Panc1 (cell line): ENCODE measurements at regions not wholly inside any gene's neighbourhood (a gene's known extent, or its start where the extent isn't known, plus 50 kb on each side); places are given as distances from the start of the nearest gene placed in this dataset.

Experiments
- ATAC-seq: fragments of 200-7000 bp; cut with Tn5 transposase; 2 replicates; pipeline ENCODE4 v1.9.1; 2020; ENCODE audit warnings: mild to moderate bottlenecking, moderate library complexity
- BruUV-seq: library from RNA; stranded (reverse); fragments of 400-500 nt; replicated peaks from 2 replicates; lab custom pipeline; 2021; lab: Mats Ljungman, UMichigan
- CTCF ChIA-PET: fragments of 300-600 bp; sonication (Branson Sonifier 250); formaldehyde crosslinking; loops from one replicate; lab custom pipeline; 2022; ENCODE audit warnings: antibody characterized with exemption; lab: Charles Lee
- POLR2A ChIA-PET: fragments of 300-600 bp; sonication (Branson Sonifier 250); formaldehyde crosslinking; loops from one replicate; lab custom pipeline; 2022; ENCODE audit warnings: antibody characterized with exemption; lab: Charles Lee
- DNase-seq: peaks from one replicate; pipeline ENCODE4 v3.0.0-alpha.2; 2010; ENCODE audit warnings: low read depth, low spot score
- H3K27ac ChIP-seq: 2 replicates; pipeline ENCODE4 v1.5.1; 2011; ENCODE audit warnings: mild to moderate bottlenecking, low read length, inconsistent platforms
- H3K27me3 ChIP-seq: fragments of 200-500 bp; sonication (Bioruptor generic); 2 replicates; pipeline ENCODE4 v1.6.0; 2014; ENCODE audit warnings: low read length, inconsistent platforms; ENCODE audit not compliant: control insufficient read depth, insufficient read depth
- H3K36me3 ChIP-seq: fragments of 200-500 bp; sonication (Bioruptor generic); 2 replicates; pipeline ENCODE4 v1.5.1; 2014; ENCODE audit warnings: inconsistent platforms, mild to moderate bottlenecking, low read length, moderate library complexity; ENCODE audit not compliant: control insufficient read depth, insufficient read depth
- H3K4me1 ChIP-seq: 2 replicates; pipeline ENCODE4 v1.5.1; 2011; ENCODE audit warnings: inconsistent platforms, mild to moderate bottlenecking, low read length, moderate library complexity; ENCODE audit not compliant: control insufficient read depth, insufficient read depth
- H3K4me3 ChIP-seq, 2 experiments: 2 replicates each; pipeline ENCODE4 v1.5.1; 2011 to 2012; ENCODE audit warnings: low read depth in 2 of 2, low read length in 2 of 2, mild to moderate bottlenecking in 2 of 2, inconsistent platforms in 1 of 2, moderate library complexity in 1 of 2
- H3K9me3 ChIP-seq: fragments of 200-500 bp; sonication (Bioruptor generic); 2 replicates; pipeline ENCODE4 v1.5.1; 2014; ENCODE audit warnings: low read depth, mild to moderate bottlenecking, inconsistent platforms, low read length, moderate library complexity; ENCODE audit not compliant: control insufficient read depth, insufficient read depth
- CTCF ChIP-seq: fragments of 450-650 bp; IDR thresholded peaks from 2 replicates; pipeline ENCODE4 v1.5.1; 2017; ENCODE audit warnings: mild to moderate bottlenecking
- POLR2AphosphoS5 ChIP-seq: IDR thresholded peaks from 2 replicates; pipeline ENCODE4 v1.6.1; 2012; ENCODE audit warnings: mild to moderate bottlenecking, low read depth, low read length, moderate library complexity
- REST ChIP-seq, 2 experiments: IDR thresholded peaks; 2 replicates each; pipeline ENCODE4 v1.6.1; 2011 to 2012; ENCODE audit warnings: low read depth in 2 of 2, control low read depth in 1 of 2, low read length in 1 of 2, mild to moderate bottlenecking in 1 of 2, moderate library complexity in 1 of 2; ENCODE audit not compliant: insufficient read depth in 1 of 2
- SIN3A ChIP-seq: IDR thresholded peaks from 2 replicates; pipeline ENCODE4 v1.6.1; 2012; ENCODE audit warnings: low read depth, mild to moderate bottlenecking, low read length, moderate library complexity, borderline replicate concordance; ENCODE audit not compliant: insufficient read depth
- TCF7L2 ChIP-seq: IDR thresholded peaks from 2 replicates; pipeline ENCODE4 v1.6.1; 2011; ENCODE audit warnings: mild to moderate bottlenecking, low read depth, low read length, inconsistent platforms
- in situ Hi-C: cut with HindIII; loops from 2 replicates; pipeline ENCODE4 v1.10.0; 2016; ENCODE audit warnings: low sequenced_read_pairs, low pct_unique_long_range_greater_than_20kb
- intact Hi-C: fragments of 100-400 bp; cut with micrococcal nuclease; formaldehyde crosslinking; loops from one replicate; pipeline ENCODE4 v1.10.0; 2022; ENCODE audit not compliant: unreplicated experiment

- Histone ChIP-seq H3K36me3 (no peaks in the 10 kb centered on the region), H3K27ac (no peak overlapping the region), H3K4me3 (no peak overlapping the region), H3K4me1 (peaks cover 7% of the 10 kb centered on the region; the same call in 1 of the 2 replicates), H3K9me3 (no peaks in the 10 kb centered on the region), H3K27me3 (no peaks in the 10 kb centered on the region)
- BruUV-seq: no TSS peak
- TF ChIP-seq TCF7L2 (no peak), REST (IDR thresholded peaks at IDR 0.05; ENCODE audit: insufficient read depth in 1 of 2, low read depth in 2 of 2, low read length in 1 of 2) (no peak), SIN3A (no peak), POLR2AphosphoS5 (no peak), CTCF (no peak)
- POLR2A ChIA-PET: no interaction called here
- CTCF ChIA-PET: no interaction called here
- ATAC-seq (peak; percentile 2; the same call in 1 of the 2 replicates), DNase-seq (no peak)
- in situ Hi-C loops (no loop called here), intact Hi-C loops (no loop called here)
Measured at GRCh38 chr17:72361892-72362291, 241.1 kb downstream of the SOX9 start.

- in situ Hi-C loops (no loop called here), intact Hi-C loops (no loop called here)
- Histone ChIP-seq H3K4me3 (no peak overlapping the region), H3K27me3 (no peaks in the 10 kb centered on the region), H3K27ac (no peak overlapping the region), H3K4me1 (peaks cover 7% of the 10 kb centered on the region; the same call in 1 of the 2 replicates), H3K9me3 (no peaks in the 10 kb centered on the region), H3K36me3 (no peaks in the 10 kb centered on the region)
- POLR2A ChIA-PET: interaction anchor here (0.9 kb wide), 1 partner anchor 242 kb away, joined by 5 read pairs; the partner anchor contains the start of gene SOX9
- CTCF ChIA-PET: no interaction called here
- TF ChIP-seq REST (IDR thresholded peaks at IDR 0.05; ENCODE audit: insufficient read depth in 1 of 2, low read depth in 2 of 2, low read length in 1 of 2) (no peak), POLR2AphosphoS5 (0 out of 2 replicates have a peak, but pooled peaks have one; percentile 29)
- no TSS peak for BruUV-seq
- DNase-seq: peak; percentile 94
- peak; percentile 82 for ATAC-seq
Measured at GRCh38 chr17:72362376-72363088, 241.7 kb downstream of the SOX9 start.
